OCI-LY1 (cell line): ENCODE measurements at regions not wholly inside any gene's neighbourhood (a gene's known extent, or its start where the extent isn't known, plus 50 kb on each side); places are given as distances from the start of the nearest gene placed in this dataset.

Experiments used
- H2AFZ ChIP-seq: fragments of 200-600 bp; sonication (generic), shearing (Covaris generic); 2 replicates; pipeline ENCODE4 v1.6.0; 2014; ENCODE audit warnings: antibody characterized with exemption, mild to moderate bottlenecking, low read length
- H3F3A ChIP-seq: fragments of 200-600 bp; sonication (generic), shearing (Covaris generic); 2 replicates; pipeline ENCODE4 v1.6.0; 2014; ENCODE audit warnings: mild to moderate bottlenecking, antibody characterized with exemption, low read length, moderate library complexity; ENCODE audit not compliant: insufficient read depth
- H3K27ac ChIP-seq: fragments of 200-600 bp; sonication (generic); 2 replicates; pipeline ENCODE4 v1.5.1; 2014; ENCODE audit warnings: low read length, mixed run types, mild to moderate bottlenecking, low read depth; ENCODE audit not compliant: poor library complexity, severe bottlenecking
- H3K27me3 ChIP-seq: fragments of 200-600 bp; sonication (generic); 2 replicates; pipeline ENCODE4 v1.6.0; 2014; ENCODE audit warnings: antibody characterized with exemption, mild to moderate bottlenecking, low read length, moderate library complexity; ENCODE audit not compliant: insufficient read depth
- H3K36me3 ChIP-seq: fragments of 200-600 bp; sonication (generic); 2 replicates; pipeline ENCODE4 v1.6.1; 2014; ENCODE audit warnings: mild to moderate bottlenecking, antibody characterized with exemption, low read length, moderate library complexity, mixed read lengths; ENCODE audit not compliant: insufficient read depth
- H3K4me1 ChIP-seq: fragments of 200-600 bp; sonication (generic); 2 replicates; pipeline ENCODE4 v1.5.1; 2014; ENCODE audit warnings: mild to moderate bottlenecking, low read length, moderate library complexity; ENCODE audit not compliant: insufficient read depth, severe bottlenecking
- H3K4me2 ChIP-seq: fragments of 200-600 bp; sonication (generic), shearing (Covaris generic); 2 replicates; pipeline ENCODE4 v1.6.1; 2014; ENCODE audit warnings: low read length
- H3K4me3 ChIP-seq: fragments of 200-600 bp; sonication (generic); 2 replicates; pipeline ENCODE4 v1.5.1; 2014; ENCODE audit warnings: low read length, low read depth, mild to moderate bottlenecking, mixed read lengths; ENCODE audit not compliant: poor library complexity, severe bottlenecking
- H3K79me2 ChIP-seq: fragments of 200-600 bp; shearing (Covaris generic); 2 replicates; pipeline ENCODE4 v1.6.1; 2016; ENCODE audit warnings: mixed run types, low read length, mixed read lengths; ENCODE audit not compliant: insufficient read depth
- H3K9ac ChIP-seq: fragments of 200-600 bp; sonication (generic), shearing (Covaris generic); 2 replicates; pipeline ENCODE4 v1.6.1; 2014; ENCODE audit warnings: mild to moderate bottlenecking, low read length, mixed read lengths
- H3K9me2 ChIP-seq: fragments of 200-600 bp; sonication (generic), shearing (Covaris generic); 2 replicates; pipeline ENCODE4 v1.6.1; 2014; ENCODE audit warnings: low read depth, mild to moderate bottlenecking, low read length, mixed read lengths
- H3K9me3 ChIP-seq: fragments of 200-600 bp; shearing (Covaris generic); 2 replicates; pipeline ENCODE4 v1.6.1; 2014; ENCODE audit warnings: low read length, mixed read lengths
- H4K20me1 ChIP-seq: fragments of 200-600 bp; sonication (generic), shearing (Covaris generic); 2 replicates; pipeline ENCODE4 v1.6.0; 2016; ENCODE audit warnings: mild to moderate bottlenecking, low read length; ENCODE audit not compliant: insufficient read depth
- EZH2 ChIP-seq: fragments of 200-600 bp; sonication (generic), shearing (Covaris generic); IDR thresholded peaks from 2 replicates; pipeline ENCODE4 v1.8.0; 2017; ENCODE audit warnings: borderline replicate concordance, mixed run types, mild to moderate bottlenecking, antibody characterized with exemption, low read length, moderate library complexity, mixed read lengths
- TF ChIP-seq, protein P1 (sequence below): fragments of 200-600 bp; sonication (generic), shearing (Covaris generic); IDR thresholded peaks from 2 replicates; pipeline ENCODE4 v1.5.1; 2017; ENCODE audit warnings: mild to moderate bottlenecking, antibody characterized with exemption, low read length, moderate library complexity, mixed read lengths

DNA sequence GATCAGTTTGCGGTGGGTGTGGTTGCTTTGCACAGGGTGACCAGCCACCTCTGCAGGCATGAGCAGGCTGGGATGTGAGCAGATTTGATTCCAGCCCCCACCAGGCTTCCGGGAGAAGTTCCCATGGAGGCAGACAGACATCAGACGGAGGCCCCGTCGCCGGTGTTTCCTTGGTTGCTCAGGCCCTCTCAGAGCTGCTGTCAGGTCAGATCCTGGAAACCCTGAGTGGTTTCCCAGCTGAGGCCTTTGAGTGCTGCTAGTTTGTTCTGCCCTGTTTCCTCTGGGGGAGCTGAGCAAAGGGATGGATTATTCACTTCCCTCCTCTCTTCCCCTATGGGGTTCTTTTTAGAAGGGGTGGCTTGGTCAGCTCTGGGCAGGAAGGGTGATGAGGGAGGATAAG lies 62.2 kb downstream of the FAM241B start:
- no peaks in the 10 kb centered on the region for H3K4me1 ChIP-seq
- H3K27me3 ChIP-seq: no peaks in the 10 kb centered on the region
- no peaks in the 10 kb centered on the region for H4K20me1 ChIP-seq
- H3K4me2 ChIP-seq: no peak overlapping the region
- no peaks in the 10 kb centered on the region for H3F3A ChIP-seq
- no peaks in the 10 kb centered on the region for H3K36me3 ChIP-seq
- H3K27ac ChIP-seq: no peak overlapping the region
- H3K79me2 ChIP-seq: no peaks in the 10 kb centered on the region
- TF ChIP-seq EZH2: no peak
- TF ChIP-seq, protein P1, sequence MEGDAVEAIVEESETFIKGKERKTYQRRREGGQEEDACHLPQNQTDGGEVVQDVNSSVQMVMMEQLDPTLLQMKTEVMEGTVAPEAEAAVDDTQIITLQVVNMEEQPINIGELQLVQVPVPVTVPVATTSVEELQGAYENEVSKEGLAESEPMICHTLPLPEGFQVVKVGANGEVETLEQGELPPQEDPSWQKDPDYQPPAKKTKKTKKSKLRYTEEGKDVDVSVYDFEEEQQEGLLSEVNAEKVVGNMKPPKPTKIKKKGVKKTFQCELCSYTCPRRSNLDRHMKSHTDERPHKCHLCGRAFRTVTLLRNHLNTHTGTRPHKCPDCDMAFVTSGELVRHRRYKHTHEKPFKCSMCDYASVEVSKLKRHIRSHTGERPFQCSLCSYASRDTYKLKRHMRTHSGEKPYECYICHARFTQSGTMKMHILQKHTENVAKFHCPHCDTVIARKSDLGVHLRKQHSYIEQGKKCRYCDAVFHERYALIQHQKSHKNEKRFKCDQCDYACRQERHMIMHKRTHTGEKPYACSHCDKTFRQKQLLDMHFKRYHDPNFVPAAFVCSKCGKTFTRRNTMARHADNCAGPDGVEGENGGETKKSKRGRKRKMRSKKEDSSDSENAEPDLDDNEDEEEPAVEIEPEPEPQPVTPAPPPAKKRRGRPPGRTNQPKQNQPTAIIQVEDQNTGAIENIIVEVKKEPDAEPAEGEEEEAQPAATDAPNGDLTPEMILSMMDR: no peak
- H3K9ac ChIP-seq: no peak overlapping the region
- H2AFZ ChIP-seq: no peak overlapping the region
- no peaks in the 10 kb centered on the region for H3K9me2 ChIP-seq
- H3K4me3 ChIP-seq: no peak overlapping the region
- H3K9me3 ChIP-seq: no peaks in the 10 kb centered on the region

DNA sequence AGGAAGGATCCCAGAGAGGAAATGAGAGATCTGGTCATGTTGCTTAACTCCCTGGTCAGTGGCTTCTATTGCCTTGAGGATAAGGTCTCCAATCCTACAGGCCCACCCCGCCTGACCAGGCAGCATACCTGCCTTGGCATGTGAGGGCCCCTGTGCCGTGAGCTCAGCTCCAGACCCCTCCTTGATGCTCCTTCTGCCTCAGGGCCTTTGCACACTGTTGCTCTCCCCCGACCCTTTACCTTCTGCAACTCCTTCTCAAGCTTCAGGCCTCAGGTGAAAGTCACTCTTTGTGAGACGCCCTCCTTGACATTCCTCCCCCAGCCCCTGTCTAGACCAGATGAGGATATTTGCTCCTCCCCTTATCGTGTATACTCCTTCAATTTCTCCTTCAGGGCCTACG lies 62.8 kb downstream of the FAM241B start:
- no peak overlapping the region for H3K4me3 ChIP-seq
- H3K79me2 ChIP-seq: no peaks in the 10 kb centered on the region
- no peaks in the 10 kb centered on the region for H3K9me2 ChIP-seq
- H3K4me2 ChIP-seq: no peak overlapping the region
- H3K27me3 ChIP-seq: no peaks in the 10 kb centered on the region
- no peaks in the 10 kb centered on the region for H3F3A ChIP-seq
- no peaks in the 10 kb centered on the region for H3K4me1 ChIP-seq
- H3K9me3 ChIP-seq: no peaks in the 10 kb centered on the region
- H2AFZ ChIP-seq: no peak overlapping the region
- no peak overlapping the region for H3K9ac ChIP-seq
- H3K27ac ChIP-seq: no peak overlapping the region
- H3K36me3 ChIP-seq: no peaks in the 10 kb centered on the region
- TF ChIP-seq, protein P1: no peak
- TF ChIP-seq EZH2: no peak
- no peaks in the 10 kb centered on the region for H4K20me1 ChIP-seq

- Histone ChIP-seq H3K9me2 (no peaks in the 10 kb centered on the region), H3K9me3 (no peaks in the 10 kb centered on the region), H3K4me2 (no peak overlapping the region)
These were observed 63.8 kb downstream of the FAM241B start for GRCh38 chr10:69693886-69694285.

More at GRCh38 chr10:69693886-69694285, 63.8 kb downstream of the FAM241B start:
- Histone ChIP-seq H3K4me3 (no peak overlapping the region), H3K9ac (no peak overlapping the region), H4K20me1 (no peaks in the 10 kb centered on the region), H3K27me3 (no peaks in the 10 kb centered on the region), H3K36me3 (no peaks in the 10 kb centered on the region), H3F3A (no peaks in the 10 kb centered on the region), H2AFZ (no peak overlapping the region), H3K27ac (no peak overlapping the region), H3K79me2 (no peaks in the 10 kb centered on the region), H3K4me1 (no peaks in the 10 kb centered on the region)
- no peak for TF ChIP-seq EZH2
- TF ChIP-seq, protein P1: no peak
